NCI-H2196 treated with DMSO at 0.1 percent for 48 hours (cell line): ENCODE measurements at regions not wholly inside any gene's neighbourhood (a gene's known extent, or its start where the extent isn't known, plus 50 kb on each side); places are given as distances from the start of the nearest gene placed in this dataset.

Experiments
- DNase-seq: peaks from one replicate; lab custom pipeline; 2025; ENCODE audit not compliant: unreplicated experiment; lab: John Stamatoyannopoulos, UW

DNA sequence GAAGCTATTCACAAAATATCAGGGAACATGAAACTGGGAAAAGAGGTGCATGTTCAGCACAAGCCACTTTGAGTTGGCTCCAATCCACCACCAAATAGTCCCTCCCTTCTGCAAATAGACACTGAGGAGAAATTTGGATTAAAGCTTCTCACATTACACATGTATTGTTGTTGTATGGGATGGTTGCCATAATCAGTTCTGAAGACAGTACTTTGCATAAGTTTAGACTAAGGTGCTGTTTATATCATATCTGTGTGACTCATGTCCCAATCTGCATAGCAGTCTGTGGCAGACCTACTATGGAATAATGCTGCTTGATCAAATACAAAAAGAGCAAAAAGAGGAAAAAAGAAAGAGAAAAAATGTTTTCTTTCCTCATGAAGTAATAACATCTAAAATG, 376.7 kb upstream of the DDI1 start:
- no peak for DNase-seq

DNA sequence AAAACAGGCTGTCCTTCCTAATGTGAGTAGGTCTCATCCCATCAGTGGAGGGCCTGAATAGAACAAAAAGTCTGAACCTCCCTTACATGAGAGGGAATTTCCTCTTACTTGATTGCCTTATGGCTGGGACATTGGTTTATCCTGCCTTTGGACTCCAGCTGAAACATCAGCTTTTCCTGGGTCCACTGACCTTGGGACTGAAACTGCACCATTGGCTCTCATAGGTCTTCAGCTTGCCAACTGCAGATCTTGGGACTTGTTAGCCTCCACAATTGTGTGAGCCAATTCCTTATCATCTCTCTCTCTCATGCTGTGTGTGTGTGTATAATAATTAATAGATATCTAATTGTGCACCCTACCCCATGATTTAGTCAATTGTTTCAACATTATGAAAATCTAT, 375.3 kb upstream of the DDI1 start:
- DNase-seq: no peak

DNA sequence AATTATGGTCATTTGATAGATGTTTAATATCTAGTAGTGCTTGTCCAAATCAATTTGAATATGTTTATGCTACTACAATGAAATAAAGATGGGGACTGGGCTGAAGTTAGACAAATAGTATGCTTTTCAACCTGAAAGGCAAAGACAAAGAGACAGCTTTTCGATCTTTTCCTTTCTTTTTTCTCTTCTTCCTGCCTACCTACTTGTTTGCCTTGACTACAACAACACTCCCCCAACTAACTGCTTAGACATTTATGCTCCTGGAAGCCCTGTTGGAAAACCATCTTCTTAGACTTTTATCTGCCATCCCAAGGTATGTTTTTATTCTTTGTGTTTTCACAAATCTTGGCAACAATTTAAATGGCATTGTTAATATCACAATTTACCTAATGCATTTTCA, 374.4 kb upstream of the DDI1 start:
- no peak for DNase-seq

- DNase-seq: no peak
Observed at GRCh38 chr11:103662880-103663279, 373.6 kb upstream of the DDI1 start.

DNA sequence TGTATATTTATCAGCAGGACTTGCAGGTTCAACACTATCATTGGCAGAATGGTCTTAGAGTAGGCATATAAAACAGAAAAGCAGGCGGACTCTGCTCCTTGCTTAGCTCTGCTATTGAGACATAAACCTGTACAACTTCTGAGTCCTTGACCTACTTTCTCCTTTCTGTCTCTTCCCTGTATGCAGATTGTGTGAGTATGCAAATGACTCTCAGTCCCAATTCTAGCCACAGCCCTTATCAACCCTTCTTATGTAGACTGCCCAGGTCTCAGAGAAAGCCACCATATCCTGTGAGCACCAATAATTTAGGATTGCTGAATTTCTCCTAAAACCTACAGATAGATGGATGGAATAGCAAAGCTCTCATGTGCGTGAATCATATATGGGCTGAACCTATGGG, 367.6 kb upstream of the DDI1 start:
- no peak for DNase-seq

DNA sequence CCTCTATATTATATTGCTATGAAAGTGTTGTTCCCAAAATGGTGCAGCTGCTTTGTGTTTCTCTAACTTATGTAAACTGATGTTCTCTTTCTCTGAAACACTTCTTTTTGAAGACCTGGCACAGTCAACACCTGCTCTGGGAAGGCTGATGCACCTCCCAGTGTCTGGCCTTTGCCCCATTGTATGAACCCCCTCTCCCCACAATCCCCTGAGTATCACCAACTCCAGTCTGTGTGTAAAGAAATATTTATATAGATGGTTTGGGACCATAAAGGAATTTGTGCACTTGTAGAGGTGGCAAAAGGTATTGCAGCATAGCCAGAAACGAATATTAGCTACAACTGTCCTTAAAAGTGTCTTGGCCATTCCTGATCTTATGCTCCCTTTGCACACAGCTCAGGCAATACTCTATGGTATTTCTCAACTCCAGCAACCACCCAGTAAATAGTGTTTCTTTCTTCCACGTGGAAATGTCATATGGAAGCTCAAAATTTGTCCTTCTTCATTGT, 365.2 kb upstream of the DDI1 start:
- no peak for DNase-seq

- DNase-seq: no peak
Observed at GRCh38 chr11:103673773-103674172, 362.7 kb upstream of the DDI1 start.

DNA sequence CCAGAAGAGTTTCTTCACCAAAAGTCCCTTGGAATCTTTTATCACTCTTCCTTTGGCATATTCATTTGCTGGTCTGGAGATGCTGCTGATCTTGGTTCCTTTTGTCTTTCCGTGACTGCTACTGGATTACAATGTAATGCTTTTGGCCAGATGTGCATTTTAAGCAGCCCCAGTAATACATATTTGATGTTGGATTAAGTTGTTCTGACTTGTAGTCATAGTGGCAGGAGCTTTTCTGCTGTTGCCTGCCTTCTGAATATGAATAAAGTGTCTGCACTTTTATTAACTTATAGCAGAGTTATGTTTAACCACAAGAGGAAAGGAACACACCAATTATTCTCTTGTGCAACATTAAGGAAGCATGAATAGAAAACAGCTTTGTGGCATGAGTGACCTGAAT, 360.0 kb upstream of the DDI1 start:
- no peak for DNase-seq

DNA sequence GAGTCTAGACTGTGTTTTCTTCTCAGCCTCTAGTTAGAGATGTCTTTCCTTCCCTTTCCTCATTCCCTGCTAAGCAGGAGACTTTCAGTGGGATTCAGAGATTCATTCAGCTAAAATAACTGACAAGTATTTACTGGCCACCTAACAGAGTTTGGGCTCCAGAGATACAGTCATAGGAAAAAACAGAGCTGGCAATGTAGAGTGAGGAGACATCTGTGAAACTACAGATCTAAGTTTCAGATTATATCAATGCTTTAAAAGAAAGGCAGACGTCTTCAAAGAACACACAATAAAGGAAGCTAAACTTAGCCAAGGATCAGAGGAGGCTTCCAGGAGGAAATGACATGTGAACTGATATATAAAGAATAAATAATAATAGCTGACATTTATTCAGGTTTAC, 355.6 kb upstream of the DDI1 start:
- no peak for DNase-seq

DNA sequence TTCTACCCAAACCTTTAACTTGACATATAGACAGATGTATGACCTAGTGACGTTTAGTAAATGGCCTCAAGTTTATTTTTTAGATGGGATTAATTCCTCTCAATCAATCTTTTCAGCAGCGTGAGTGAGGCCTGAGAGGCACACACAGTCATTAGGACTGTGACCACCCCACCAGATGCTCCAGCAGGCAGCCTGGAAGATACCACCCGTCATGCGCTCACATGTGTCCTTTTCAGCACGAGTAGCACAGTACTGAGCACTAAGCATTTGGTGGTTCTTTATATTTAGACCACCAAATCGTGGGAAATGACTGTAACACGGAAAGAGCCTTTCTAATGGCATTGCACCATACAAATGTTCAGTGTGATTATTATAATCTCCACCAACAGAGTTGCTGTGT, 354.6 kb upstream of the DDI1 start:
- DNase-seq: no peak

- peak; percentile 3 for DNase-seq
Observed at GRCh38 chr11:103682318-103683184, 353.9 kb upstream of the DDI1 start.

- no peak for DNase-seq
Observed at GRCh38 chr11:103683576-103683975, 352.9 kb upstream of the DDI1 start.

DNA sequence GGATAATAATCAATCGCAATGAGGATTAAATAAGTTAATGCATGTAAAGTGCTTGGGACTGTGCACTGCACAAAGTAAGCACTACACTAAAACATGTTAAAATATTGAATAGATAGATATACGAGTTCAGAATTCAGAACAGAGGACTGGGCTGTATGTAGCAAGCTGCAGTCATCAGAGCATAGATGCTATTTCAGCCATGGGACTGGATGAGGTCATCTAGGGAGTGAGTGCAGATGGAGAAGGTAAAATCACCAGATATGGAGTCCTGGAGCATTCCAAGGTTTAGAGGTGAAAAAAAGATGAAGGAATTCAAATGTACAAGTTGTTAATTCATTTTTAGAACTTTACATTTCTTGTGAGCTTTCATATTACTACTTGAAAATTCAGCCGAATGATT, 347.5 kb upstream of the DDI1 start:
- no peak for DNase-seq

- no peak for DNase-seq
Observed at GRCh38 chr11:103690356-103690755, 346.1 kb upstream of the DDI1 start.

DNA sequence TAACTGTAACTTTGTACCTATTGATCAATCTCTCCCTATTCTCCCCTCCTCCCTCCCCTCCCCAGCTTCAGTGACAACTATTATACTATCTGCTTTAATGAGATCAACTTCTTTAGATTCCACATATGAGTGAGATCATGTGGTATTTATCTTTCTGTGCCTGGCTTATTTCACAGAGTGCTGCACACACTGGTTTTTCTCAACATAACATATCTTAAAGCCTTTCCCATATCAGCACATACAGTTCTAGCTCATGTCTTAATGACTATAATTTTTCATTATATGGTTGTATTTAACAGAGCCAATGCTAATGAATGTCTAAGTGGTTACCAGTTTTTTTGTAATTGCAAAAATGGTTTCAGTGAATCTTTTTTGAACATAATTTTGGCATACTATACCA, 340.3 kb upstream of the DDI1 start:
- no peak for DNase-seq

- no peak for DNase-seq
Observed at GRCh38 chr11:103699216-103699615, 337.2 kb upstream of the DDI1 start.

DNA sequence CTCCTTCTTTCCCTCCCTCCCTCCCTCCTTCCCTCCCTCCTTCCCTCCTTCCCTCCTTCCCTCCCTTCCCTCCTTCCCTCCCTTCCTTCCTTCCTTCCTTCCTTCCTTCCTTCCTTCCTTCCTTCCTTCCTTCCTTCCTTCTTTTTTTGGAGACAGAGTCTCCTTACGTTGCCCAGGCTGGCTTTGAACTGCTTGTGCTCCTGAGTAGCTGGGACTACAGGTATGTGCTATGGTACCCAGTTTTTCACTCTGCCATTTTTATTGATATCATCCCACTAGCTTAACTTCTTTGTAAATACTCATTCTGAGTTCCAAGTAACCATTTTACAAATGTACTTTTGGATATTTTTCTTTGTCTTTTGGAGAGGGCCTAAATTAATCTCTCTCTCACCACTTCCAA, 336.8 kb upstream of the DDI1 start:
- no peak for DNase-seq

DNA sequence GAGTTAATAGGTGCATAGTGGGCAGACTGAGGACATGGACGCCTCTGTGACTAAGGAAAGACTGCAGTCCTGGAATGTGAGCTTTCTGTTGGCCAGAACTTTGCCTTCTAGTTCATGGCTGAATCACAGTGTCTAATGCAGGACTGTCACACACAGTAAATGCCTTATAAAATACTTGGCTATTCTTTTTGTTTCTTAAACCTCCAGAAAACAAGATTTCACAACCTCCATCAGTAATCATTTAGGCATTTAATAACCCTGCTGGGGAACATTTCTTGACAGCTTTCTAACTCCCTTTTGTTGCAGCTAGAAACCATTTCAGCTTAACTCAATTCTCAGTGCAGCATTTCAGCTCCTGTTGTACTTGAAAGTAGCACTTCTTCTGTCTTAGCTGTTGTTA, 335.8 kb upstream of the DDI1 start:
- DNase-seq: no peak

DNA sequence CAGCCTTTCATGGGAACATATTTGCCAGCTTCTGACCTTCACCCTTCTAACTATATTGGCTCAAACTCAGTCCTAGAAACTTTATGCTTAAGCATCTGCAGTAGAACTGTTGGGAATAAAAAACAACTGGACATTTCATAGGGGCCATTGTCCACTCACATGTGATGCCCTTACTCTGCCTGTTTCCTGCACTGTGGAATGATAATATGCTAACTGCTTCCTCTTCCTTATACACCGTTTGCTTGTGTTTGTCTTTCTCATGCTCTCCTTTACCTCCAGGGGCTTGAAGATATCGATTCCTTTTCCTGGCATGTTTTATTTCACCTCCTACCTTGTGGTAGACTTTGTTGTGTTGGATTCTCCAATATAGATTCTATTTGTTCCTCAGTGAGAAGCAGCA, 333.0 kb upstream of the DDI1 start:
- DNase-seq: no peak

GRCh38 chr11:103703954-103704353, 332.5 kb upstream of the DDI1 start:
- DNase-seq: no peak

DNA sequence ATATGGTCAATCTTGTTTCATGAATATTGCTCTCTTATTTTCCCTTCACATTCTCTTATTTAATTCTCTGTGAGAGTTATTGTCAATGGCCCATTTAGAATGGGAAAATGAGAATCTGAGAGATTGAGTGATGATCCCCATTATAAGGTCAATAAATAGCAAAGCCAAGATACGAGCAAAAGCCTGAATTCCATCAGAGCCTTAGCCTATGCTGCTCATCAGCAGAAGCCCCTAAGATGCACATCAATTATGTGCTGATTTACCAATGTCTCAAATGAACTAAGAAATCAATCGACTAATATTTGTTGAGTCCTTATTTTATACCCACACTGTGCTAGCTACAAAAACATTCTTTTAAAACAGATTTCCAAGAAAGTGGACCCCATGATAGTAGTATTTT, 330.8 kb upstream of the DDI1 start:
- no peak for DNase-seq

DNA sequence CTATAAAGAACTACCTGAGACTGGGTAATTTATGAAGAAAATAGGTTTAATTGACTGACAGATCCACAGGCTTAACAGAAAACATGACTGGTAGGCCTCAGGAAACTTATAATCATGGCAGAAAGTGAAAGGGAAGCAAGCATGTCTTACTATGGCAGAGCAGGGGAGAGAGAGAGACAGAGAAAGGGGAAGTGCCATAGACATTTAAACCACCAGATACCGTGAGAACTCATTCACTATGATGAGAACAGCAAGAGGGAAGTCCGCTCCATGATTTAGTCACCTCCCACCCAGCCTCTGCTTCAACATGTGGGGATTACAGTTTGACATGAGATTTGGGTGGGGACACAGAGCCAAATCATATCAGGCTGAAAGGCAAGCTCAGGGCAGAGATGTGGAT, 327.1 kb upstream of the DDI1 start:
- DNase-seq: no peak

DNA sequence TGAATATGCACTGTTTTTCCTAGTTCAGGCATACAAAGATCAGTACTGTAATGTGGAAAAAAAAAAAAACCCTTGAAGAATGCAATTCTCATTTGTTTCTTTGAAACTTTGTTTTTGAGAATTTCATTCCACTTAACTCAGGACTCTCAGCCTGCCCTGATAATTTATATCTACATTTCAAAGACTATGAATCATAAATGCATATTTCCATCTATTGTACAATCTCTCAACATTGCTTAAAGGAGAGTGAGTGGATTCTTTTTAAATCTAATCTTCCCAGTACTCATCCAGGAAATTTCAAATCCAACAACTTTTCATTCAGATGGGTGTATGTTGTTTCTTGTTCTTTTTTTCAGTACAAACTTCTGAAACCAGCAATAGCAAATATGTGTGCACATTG, 322.2 kb upstream of the DDI1 start:
- no peak for DNase-seq
